HepG2 (cell line): ENCODE measurements at regions not wholly inside any gene's neighbourhood (a gene's known extent, or its start where the extent isn't known, plus 50 kb on each side); places are given as distances from the start of the nearest gene placed in this dataset.

Source experiments
- GATAD2A ChIP-seq: IDR thresholded peaks from 2 replicates; pipeline ENCODE4 v1.6.1; 2016
- NCOA5 ChIP-seq: sonication (generic); formaldehyde crosslinking; IDR thresholded peaks from 2 replicates; pipeline ENCODE4 v1.4.0; 2020; ENCODE audit warnings: missing genetic modification reagents
- SIX4 ChIP-seq: sonication (generic); formaldehyde crosslinking; IDR thresholded peaks from 2 replicates; pipeline ENCODE4 v1.4.0; 2020; ENCODE audit warnings: missing genetic modification reagents
- TARDBP ChIP-seq: sonication (generic); formaldehyde crosslinking; IDR thresholded peaks from 2 replicates; pipeline ENCODE4 v1.8.0; 2022; ENCODE audit warnings: mild to moderate bottlenecking, missing genetic modification reagents
- ZBTB38 ChIP-seq: sonication (generic); formaldehyde crosslinking; IDR thresholded peaks from 2 replicates; pipeline ENCODE4 v1.5.1; 2020; ENCODE audit warnings: mild to moderate bottlenecking, missing genetic modification reagents
- ZNF451 ChIP-seq: sonication (generic); formaldehyde crosslinking; IDR thresholded peaks from 2 replicates; pipeline ENCODE4 v1.5.0; 2020; ENCODE audit warnings: mild to moderate bottlenecking, missing genetic modification reagents
- ZNF468 ChIP-seq: sonication (generic); formaldehyde crosslinking; IDR thresholded peaks from 2 replicates; pipeline ENCODE4 v1.8.0; 2022; ENCODE audit warnings: mild to moderate bottlenecking, moderate library complexity, missing genetic modification reagents
- ZNF709 ChIP-seq: sonication (generic); formaldehyde crosslinking; IDR thresholded peaks from 2 replicates; pipeline ENCODE4 v1.5.0; 2020; ENCODE audit warnings: mild to moderate bottlenecking, missing genetic modification reagents
- TF ChIP-seq, protein P1 (sequence below): sonication (generic); formaldehyde crosslinking; IDR thresholded peaks from 2 replicates; pipeline ENCODE4 v1.4.0; 2020; ENCODE audit warnings: missing genetic modification reagents, mild to moderate bottlenecking, borderline replicate concordance
- TF ChIP-seq, protein P2 (sequence below): sonication (generic); formaldehyde crosslinking; IDR thresholded peaks from 2 replicates; pipeline ENCODE4 v1.5.0; 2020; ENCODE audit warnings: mild to moderate bottlenecking, missing genetic modification reagents, moderate library complexity
- TF ChIP-seq, protein P3 (sequence below): sonication (generic); formaldehyde crosslinking; IDR thresholded peaks from 2 replicates; pipeline ENCODE4 v1.4.0; 2020; ENCODE audit warnings: missing genetic modification reagents
- TF ChIP-seq, protein P4 (sequence below): sonication (generic); formaldehyde crosslinking; IDR thresholded peaks from 2 replicates; pipeline ENCODE4 v1.4.0; 2020; ENCODE audit warnings: missing genetic modification reagents
- TF ChIP-seq, protein P5 (sequence below): sonication (generic); formaldehyde crosslinking; conservative IDR thresholded peaks from 2 replicates; pipeline ENCODE4 v1.8.0; 2022; ENCODE audit warnings: missing genetic modification reagents
- TF ChIP-seq, protein P6 (sequence below): sonication (generic); formaldehyde crosslinking; IDR thresholded peaks from 2 replicates; pipeline ENCODE4 v1.5.1; 2020; ENCODE audit warnings: mild to moderate bottlenecking, missing genetic modification reagents, moderate library complexity

DNA sequence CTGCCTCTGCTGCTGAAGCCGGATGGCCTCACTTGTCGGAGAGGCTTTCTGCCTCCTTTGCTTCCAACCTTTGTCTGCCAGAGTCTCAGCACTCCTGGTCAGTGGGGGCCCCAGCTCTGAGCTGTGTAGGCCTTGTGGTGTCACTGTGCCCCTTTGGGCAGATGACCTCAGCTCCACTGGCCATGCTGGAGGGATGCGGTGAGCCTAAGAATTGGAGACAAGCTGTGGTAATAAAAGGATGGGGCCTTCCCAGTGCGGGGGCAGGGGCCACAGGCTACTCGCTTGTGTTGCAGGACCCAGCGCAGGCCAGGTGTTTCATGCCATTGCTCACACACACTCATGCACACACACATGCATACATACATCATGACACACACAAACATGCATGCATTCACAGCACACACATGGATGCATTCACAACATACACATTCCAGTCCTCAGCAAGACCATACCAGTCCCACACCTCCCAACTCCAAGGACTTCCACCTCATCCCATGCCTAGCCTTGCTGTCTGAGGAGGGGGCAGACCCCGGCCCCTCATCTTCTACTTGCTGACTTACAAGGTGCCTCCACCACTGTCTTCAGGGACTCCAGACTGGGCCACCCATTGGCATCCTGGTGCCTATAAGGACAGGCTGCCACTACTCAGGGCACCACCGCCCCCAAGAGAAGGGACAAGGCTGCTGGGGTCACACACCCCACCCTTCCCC lies 237.7 kb downstream of the SYK start (continued):
- TF ChIP-seq ZNF451 (CRISPR knock-in tag) = peak; percentile 45; the same call in 1 of the 2 replicates
- TF ChIP-seq, protein P1, sequence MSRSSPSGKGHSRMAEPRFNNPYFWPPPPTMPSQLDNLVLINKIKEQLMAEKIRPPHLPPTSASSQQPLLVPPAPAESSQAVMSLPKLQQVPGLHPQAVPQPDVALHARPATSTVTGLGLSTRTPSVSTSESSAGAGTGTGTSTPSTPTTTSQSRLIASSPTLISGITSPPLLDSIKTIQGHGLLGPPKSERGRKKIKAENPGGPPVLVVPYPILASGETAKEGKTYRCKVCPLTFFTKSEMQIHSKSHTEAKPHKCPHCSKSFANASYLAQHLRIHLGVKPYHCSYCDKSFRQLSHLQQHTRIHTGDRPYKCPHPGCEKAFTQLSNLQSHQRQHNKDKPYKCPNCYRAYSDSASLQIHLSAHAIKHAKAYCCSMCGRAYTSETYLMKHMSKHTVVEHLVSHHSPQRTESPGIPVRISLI (CRISPR knock-in tag) = no peak
- TF ChIP-seq, protein P2, sequence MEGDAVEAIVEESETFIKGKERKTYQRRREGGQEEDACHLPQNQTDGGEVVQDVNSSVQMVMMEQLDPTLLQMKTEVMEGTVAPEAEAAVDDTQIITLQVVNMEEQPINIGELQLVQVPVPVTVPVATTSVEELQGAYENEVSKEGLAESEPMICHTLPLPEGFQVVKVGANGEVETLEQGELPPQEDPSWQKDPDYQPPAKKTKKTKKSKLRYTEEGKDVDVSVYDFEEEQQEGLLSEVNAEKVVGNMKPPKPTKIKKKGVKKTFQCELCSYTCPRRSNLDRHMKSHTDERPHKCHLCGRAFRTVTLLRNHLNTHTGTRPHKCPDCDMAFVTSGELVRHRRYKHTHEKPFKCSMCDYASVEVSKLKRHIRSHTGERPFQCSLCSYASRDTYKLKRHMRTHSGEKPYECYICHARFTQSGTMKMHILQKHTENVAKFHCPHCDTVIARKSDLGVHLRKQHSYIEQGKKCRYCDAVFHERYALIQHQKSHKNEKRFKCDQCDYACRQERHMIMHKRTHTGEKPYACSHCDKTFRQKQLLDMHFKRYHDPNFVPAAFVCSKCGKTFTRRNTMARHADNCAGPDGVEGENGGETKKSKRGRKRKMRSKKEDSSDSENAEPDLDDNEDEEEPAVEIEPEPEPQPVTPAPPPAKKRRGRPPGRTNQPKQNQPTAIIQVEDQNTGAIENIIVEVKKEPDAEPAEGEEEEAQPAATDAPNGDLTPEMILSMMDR (CRISPR knock-in tag) = peak; percentile 59
- TF ChIP-seq, protein P3, sequence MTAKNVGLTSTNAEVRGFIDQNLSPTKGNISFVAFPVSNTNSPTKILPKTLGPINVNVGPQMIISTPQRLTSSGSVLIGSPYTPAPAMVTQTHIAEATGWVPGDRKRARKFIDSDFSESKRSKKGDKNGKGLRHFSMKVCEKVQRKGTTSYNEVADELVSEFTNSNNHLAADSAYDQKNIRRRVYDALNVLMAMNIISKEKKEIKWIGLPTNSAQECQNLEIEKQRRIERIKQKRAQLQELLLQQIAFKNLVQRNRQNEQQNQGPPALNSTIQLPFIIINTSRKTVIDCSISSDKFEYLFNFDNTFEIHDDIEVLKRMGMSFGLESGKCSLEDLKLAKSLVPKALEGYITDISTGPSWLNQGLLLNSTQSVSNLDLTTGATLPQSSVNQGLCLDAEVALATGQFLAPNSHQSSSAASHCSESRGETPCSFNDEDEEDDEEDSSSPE (CRISPR knock-in tag) = no peak
- no peak for TF ChIP-seq ZNF468
- TF ChIP-seq NCOA5 (CRISPR knock-in tag) = no peak
- TF ChIP-seq, protein P4, sequence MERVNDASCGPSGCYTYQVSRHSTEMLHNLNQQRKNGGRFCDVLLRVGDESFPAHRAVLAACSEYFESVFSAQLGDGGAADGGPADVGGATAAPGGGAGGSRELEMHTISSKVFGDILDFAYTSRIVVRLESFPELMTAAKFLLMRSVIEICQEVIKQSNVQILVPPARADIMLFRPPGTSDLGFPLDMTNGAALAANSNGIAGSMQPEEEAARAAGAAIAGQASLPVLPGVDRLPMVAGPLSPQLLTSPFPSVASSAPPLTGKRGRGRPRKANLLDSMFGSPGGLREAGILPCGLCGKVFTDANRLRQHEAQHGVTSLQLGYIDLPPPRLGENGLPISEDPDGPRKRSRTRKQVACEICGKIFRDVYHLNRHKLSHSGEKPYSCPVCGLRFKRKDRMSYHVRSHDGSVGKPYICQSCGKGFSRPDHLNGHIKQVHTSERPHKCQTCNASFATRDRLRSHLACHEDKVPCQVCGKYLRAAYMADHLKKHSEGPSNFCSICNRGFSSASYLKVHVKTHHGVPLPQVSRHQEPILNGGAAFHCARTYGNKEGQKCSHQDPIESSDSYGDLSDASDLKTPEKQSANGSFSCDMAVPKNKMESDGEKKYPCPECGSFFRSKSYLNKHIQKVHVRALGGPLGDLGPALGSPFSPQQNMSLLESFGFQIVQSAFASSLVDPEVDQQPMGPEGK (CRISPR knock-in tag) = 0 out of 2 replicates have a peak, but pooled peaks have one; percentile 25
- TF ChIP-seq, protein P5, sequence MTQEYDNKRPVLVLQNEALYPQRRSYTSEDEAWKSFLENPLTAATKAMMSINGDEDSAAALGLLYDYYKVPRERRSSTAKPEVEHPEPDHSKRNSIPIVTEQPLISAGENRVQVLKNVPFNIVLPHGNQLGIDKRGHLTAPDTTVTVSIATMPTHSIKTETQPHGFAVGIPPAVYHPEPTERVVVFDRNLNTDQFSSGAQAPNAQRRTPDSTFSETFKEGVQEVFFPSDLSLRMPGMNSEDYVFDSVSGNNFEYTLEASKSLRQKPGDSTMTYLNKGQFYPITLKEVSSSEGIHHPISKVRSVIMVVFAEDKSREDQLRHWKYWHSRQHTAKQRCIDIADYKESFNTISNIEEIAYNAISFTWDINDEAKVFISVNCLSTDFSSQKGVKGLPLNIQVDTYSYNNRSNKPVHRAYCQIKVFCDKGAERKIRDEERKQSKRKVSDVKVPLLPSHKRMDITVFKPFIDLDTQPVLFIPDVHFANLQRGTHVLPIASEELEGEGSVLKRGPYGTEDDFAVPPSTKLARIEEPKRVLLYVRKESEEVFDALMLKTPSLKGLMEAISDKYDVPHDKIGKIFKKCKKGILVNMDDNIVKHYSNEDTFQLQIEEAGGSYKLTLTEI = no peak
- no peak for TF ChIP-seq SIX4
- TF ChIP-seq ZBTB38 = 0 out of 2 replicates have a peak, but pooled peaks have one; percentile 24
- 0 out of 2 replicates have a peak, but pooled peaks have one; percentile 51 for TF ChIP-seq ZNF709
- peak; percentile 16; the same call in 1 of the 2 replicates for TF ChIP-seq TARDBP (CRISPR knock-in tag)
- TF ChIP-seq, protein P6, sequence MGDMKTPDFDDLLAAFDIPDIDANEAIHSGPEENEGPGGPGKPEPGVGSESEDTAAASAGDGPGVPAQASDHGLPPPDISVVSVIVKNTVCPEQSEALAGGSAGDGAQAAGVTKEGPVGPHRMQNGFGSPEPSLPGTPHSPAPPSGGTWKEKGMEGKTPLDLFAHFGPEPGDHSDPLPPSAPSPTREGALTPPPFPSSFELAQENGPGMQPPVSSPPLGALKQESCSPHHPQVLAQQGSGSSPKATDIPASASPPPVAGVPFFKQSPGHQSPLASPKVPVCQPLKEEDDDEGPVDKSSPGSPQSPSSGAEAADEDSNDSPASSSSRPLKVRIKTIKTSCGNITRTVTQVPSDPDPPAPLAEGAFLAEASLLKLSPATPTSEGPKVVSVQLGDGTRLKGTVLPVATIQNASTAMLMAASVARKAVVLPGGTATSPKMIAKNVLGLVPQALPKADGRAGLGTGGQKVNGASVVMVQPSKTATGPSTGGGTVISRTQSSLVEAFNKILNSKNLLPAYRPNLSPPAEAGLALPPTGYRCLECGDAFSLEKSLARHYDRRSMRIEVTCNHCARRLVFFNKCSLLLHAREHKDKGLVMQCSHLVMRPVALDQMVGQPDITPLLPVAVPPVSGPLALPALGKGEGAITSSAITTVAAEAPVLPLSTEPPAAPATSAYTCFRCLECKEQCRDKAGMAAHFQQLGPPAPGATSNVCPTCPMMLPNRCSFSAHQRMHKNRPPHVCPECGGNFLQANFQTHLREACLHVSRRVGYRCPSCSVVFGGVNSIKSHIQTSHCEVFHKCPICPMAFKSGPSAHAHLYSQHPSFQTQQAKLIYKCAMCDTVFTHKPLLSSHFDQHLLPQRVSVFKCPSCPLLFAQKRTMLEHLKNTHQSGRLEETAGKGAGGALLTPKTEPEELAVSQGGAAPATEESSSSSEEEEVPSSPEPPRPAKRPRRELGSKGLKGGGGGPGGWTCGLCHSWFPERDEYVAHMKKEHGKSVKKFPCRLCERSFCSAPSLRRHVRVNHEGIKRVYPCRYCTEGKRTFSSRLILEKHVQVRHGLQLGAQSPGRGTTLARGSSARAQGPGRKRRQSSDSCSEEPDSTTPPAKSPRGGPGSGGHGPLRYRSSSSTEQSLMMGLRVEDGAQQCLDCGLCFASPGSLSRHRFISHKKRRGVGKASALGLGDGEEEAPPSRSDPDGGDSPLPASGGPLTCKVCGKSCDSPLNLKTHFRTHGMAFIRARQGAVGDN (CRISPR knock-in tag) = peak; percentile 51; the same call in 1 of the 2 replicates
- TF ChIP-seq GATAD2A (CRISPR knock-in tag) = 0 out of 2 replicates have a peak, but pooled peaks have one; percentile 11
